Neural crest cell (in vitro differentiated cells): ENCODE measurements at regions not wholly inside any gene's neighbourhood (a gene's known extent, or its start where the extent isn't known, plus 50 kb on each side); places are given as distances from the start of the nearest gene placed in this dataset.
A peak's percentile ranks its signal among the peaks of the same experiment; 100 is the strongest.

Experiments
- DNase-seq: peaks from one replicate; pipeline ENCODE4 v3.0.0; 2021; ENCODE audit warnings: low read depth, mixed read lengths, low spot score
- H3K27ac Mint-ChIP-seq: one replicate; pipeline ENCODE4 v1.8.0; 2021; ENCODE audit warnings: mild to moderate bottlenecking, mixed read lengths; ENCODE audit not compliant: unreplicated experiment
- H3K27me3 Mint-ChIP-seq: 2 replicates; pipeline ENCODE4 v1.8.0; 2021; ENCODE audit warnings: low read depth, mild to moderate bottlenecking, mixed read lengths
- H3K36me3 Mint-ChIP-seq: 2 replicates; pipeline ENCODE4 v1.8.0; 2021; ENCODE audit warnings: low read depth, mild to moderate bottlenecking, mixed read lengths
- H3K4me1 Mint-ChIP-seq: 2 replicates; pipeline ENCODE4 v1.8.0; 2021; ENCODE audit warnings: mixed read lengths
- H3K4me3 Mint-ChIP-seq: one replicate; pipeline ENCODE4 v1.8.0; 2021; ENCODE audit warnings: mild to moderate bottlenecking, mixed read lengths
- H3K9me3 Mint-ChIP-seq: 2 replicates; pipeline ENCODE4 v1.8.0; 2021; ENCODE audit warnings: mixed read lengths
- CTCF ChIP-seq: fragments of 200-600 bp; sonication (generic); conservative IDR thresholded peaks from 2 replicates; pipeline ENCODE4 v1.5.0; 2021; ENCODE audit warnings: antibody characterized with exemption, mild to moderate bottlenecking

GRCh38 chr5:68431186-68431585, 215.6 kb downstream of the PIK3R1 start:
- TF ChIP-seq CTCF, result no peak
- H3K27ac Mint-ChIP-seq, result no peak overlapping the region
- H3K4me3 Mint-ChIP-seq, result no peak overlapping the region
- H3K36me3 Mint-ChIP-seq, result no peaks in the 10 kb centered on the region
- no peaks in the 10 kb centered on the region for H3K27me3 Mint-ChIP-seq
- H3K4me1 Mint-ChIP-seq, result peaks cover 19% of the 10 kb centered on the region
- H3K9me3 Mint-ChIP-seq, result no peaks in the 10 kb centered on the region
- DNase-seq, result no peak

GRCh38 chr5:68431601-68432337, 216.2 kb downstream of the PIK3R1 start:
- no peaks in the 10 kb centered on the region for H3K9me3 Mint-ChIP-seq
- no peaks in the 10 kb centered on the region for H3K27me3 Mint-ChIP-seq
- H3K27ac Mint-ChIP-seq, result no peak overlapping the region
- no peak for DNase-seq
- peaks cover 19% of the 10 kb centered on the region for H3K4me1 Mint-ChIP-seq
- no peak overlapping the region for H3K4me3 Mint-ChIP-seq
- no peak for TF ChIP-seq CTCF
- H3K36me3 Mint-ChIP-seq, result no peaks in the 10 kb centered on the region

GRCh38 chr5:68432682-68433081, 217.1 kb downstream of the PIK3R1 start:
- DNase-seq, result no peak
- no peak overlapping the region for H3K4me3 Mint-ChIP-seq
- H3K27me3 Mint-ChIP-seq, result no peaks in the 10 kb centered on the region
- H3K27ac Mint-ChIP-seq, result no peak overlapping the region
- TF ChIP-seq CTCF, result no peak
- H3K4me1 Mint-ChIP-seq, result peaks cover 19% of the 10 kb centered on the region
- no peaks in the 10 kb centered on the region for H3K36me3 Mint-ChIP-seq
- no peaks in the 10 kb centered on the region for H3K9me3 Mint-ChIP-seq

GRCh38 chr5:68433526-68433922, 218.0 kb downstream of the PIK3R1 start:
- no peak overlapping the region for H3K4me3 Mint-ChIP-seq
- peaks cover 19% of the 10 kb centered on the region for H3K4me1 Mint-ChIP-seq
- no peak overlapping the region for H3K27ac Mint-ChIP-seq

DNA sequence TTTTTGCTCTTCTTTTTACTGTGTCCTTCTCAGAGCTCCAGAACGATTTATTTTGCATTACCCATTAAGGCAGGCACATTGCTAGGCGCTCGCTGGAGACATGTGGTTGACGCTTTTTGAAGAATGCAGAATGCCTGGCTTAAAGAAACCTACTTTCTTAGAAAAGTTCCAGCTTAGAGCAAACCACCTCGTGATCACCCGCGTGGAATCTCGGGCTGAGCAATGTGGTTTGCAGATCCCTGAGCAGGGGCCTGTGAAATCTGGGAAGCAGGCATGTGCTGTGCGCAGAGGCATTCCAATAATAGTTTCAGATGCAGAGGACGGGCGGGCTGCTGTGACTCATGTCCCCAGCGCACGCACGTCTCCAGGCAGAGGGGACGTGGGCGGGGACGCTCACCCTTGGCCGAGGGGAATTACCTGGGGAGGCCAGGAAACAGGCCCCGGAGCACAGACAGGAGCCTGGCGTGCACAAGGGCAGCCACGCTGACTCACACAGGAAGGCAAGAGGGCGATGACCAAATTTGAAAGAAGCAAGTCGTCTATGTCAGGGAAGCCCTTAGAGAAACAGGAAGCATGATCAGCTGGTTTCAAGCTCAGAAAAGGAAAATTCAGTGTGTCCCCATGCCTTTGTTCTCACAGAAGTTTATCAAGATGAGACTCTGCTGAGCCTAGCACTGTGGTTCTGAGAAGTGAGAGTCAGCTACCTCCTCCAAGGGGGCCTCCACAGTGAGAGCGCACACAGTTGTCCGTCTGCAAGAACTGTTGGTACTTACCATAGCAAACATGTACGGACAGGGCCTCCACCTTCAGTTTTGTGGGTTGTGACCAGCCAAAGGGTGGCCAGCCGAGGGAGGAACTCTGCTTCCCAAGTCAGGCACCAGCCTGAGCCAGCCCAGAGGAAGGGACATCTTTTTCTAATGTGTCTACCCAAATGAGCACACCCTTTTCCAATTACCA, 218.6 kb downstream of the PIK3R1 start:
- H3K27me3 Mint-ChIP-seq, result no peaks in the 10 kb centered on the region
- H3K27ac Mint-ChIP-seq, result peak overlapping the region; percentile 89
- H3K4me1 Mint-ChIP-seq, result peaks cover 19% of the 10 kb centered on the region
- no peaks in the 10 kb centered on the region for H3K9me3 Mint-ChIP-seq
- H3K4me3 Mint-ChIP-seq, result no peak overlapping the region
- no peak for TF ChIP-seq CTCF
- no peak for DNase-seq
- no peaks in the 10 kb centered on the region for H3K36me3 Mint-ChIP-seq

More at GRCh38 chr5:68433526-68433922, 218.0 kb downstream of the PIK3R1 start:
- Mint-ChIP-seq H3K9me3 (no peaks in the 10 kb centered on the region), H3K36me3 (no peaks in the 10 kb centered on the region), H3K27me3 (no peaks in the 10 kb centered on the region)
- TF ChIP-seq CTCF, result no peak
- no peak for DNase-seq
